ENCODE measurements at regions not wholly inside any gene's neighbourhood (a gene's known extent, or its start where the extent isn't known, plus 50 kb on each side); places are given as distances from the start of the nearest gene placed in this dataset.

- no peak for TF ChIP-seq CTCF (IDR thresholded peaks at IDR 0.05)
- TF ChIP-seq POLR2A (IDR thresholded peaks at IDR 0.05), result no peak
- TF ChIP-seq EP300 (IDR thresholded peaks at IDR 0.05), result no peak
Measured at GRCh38 chr4:101398807-101399206, 51.5 kb upstream of the PPP3CA start.

All from tibial nerve (tissue), 4 donors.